KMS-11 (cell line): ENCODE measurements at regions not wholly inside any gene's neighbourhood (a gene's known extent, or its start where the extent isn't known, plus 50 kb on each side); places are given as distances from the start of the nearest gene placed in this dataset.

Experiments used
- H2AFZ ChIP-seq: fragments of 200-600 bp; sonication (generic); 2 replicates; pipeline ENCODE4 v1.6.1; 2016; ENCODE audit warnings: antibody characterized with exemption, mixed run types, low read depth
- H3K27ac ChIP-seq: fragments of 200-600 bp; sonication (generic); 2 replicates; pipeline ENCODE4 v1.6.1; 2016; ENCODE audit warnings: mild to moderate bottlenecking, mixed run types
- H3K27me3 ChIP-seq: fragments of 200-600 bp; sonication (generic); 2 replicates; pipeline ENCODE4 v1.6.1; 2017; ENCODE audit warnings: mild to moderate bottlenecking, low read depth, mixed run types, moderate library complexity; ENCODE audit not compliant: insufficient read depth
- H3K36me3 ChIP-seq: fragments of 200-600 bp; sonication (generic); 2 replicates; pipeline ENCODE4 v1.6.1; 2017; ENCODE audit warnings: mild to moderate bottlenecking, mixed run types; ENCODE audit not compliant: insufficient read depth
- H3K4me1 ChIP-seq: fragments of 200-600 bp; sonication (generic); 2 replicates; pipeline ENCODE4 v1.6.1; 2016; ENCODE audit warnings: mild to moderate bottlenecking, low read depth, mixed run types; ENCODE audit not compliant: poor library complexity, severe bottlenecking
- H3K4me2 ChIP-seq: fragments of 200-600 bp; sonication (generic); 2 replicates; pipeline ENCODE4 v1.7.0; 2016; ENCODE audit warnings: mild to moderate bottlenecking, mixed run types
- H3K4me3 ChIP-seq: fragments of 200-600 bp; sonication (generic); IDR thresholded peaks from 2 replicates; pipeline ENCODE4 v1.6.1; 2017; ENCODE audit warnings: low read depth, low read length, mixed read lengths; ENCODE audit not compliant: insufficient read depth
- H3K79me2 ChIP-seq: fragments of 200-600 bp; sonication (generic); 2 replicates; pipeline ENCODE4 v1.6.1; 2016; ENCODE audit warnings: low read depth, mixed run types; ENCODE audit not compliant: insufficient read depth
- H3K9ac ChIP-seq: fragments of 200-600 bp; sonication (generic); 2 replicates; pipeline ENCODE4 v1.6.1; 2016; ENCODE audit warnings: mild to moderate bottlenecking, mixed run types
- H4K20me1 ChIP-seq: fragments of 200-600 bp; sonication (generic); 2 replicates; pipeline ENCODE4 v1.6.1; 2016; ENCODE audit warnings: mild to moderate bottlenecking, mixed run types; ENCODE audit not compliant: insufficient read depth
- TF ChIP-seq, protein P1 (sequence below): fragments of 200-600 bp; sonication (generic); conservative IDR thresholded peaks from 2 replicates; pipeline ENCODE4 v1.6.1; 2017; ENCODE audit warnings: low read depth, mild to moderate bottlenecking, antibody characterized with exemption, low read length, moderate library complexity, mixed read lengths

GRCh38 chr2:45285311-45285710 is 276.1 kb upstream of the SIX2 start:
- H3K27me3 ChIP-seq = no peaks in the 10 kb centered on the region
- no peak overlapping the region for H3K4me3 ChIP-seq
- no peaks in the 10 kb centered on the region for H3K36me3 ChIP-seq
- no peak overlapping the region for H2AFZ ChIP-seq
- no peaks in the 10 kb centered on the region for H4K20me1 ChIP-seq
- no peaks in the 10 kb centered on the region for H3K4me1 ChIP-seq
- H3K4me2 ChIP-seq = no peak overlapping the region
- H3K27ac ChIP-seq = no peak overlapping the region
- no peaks in the 10 kb centered on the region for H3K79me2 ChIP-seq
- H3K9ac ChIP-seq = no peak overlapping the region
- TF ChIP-seq, protein P1, sequence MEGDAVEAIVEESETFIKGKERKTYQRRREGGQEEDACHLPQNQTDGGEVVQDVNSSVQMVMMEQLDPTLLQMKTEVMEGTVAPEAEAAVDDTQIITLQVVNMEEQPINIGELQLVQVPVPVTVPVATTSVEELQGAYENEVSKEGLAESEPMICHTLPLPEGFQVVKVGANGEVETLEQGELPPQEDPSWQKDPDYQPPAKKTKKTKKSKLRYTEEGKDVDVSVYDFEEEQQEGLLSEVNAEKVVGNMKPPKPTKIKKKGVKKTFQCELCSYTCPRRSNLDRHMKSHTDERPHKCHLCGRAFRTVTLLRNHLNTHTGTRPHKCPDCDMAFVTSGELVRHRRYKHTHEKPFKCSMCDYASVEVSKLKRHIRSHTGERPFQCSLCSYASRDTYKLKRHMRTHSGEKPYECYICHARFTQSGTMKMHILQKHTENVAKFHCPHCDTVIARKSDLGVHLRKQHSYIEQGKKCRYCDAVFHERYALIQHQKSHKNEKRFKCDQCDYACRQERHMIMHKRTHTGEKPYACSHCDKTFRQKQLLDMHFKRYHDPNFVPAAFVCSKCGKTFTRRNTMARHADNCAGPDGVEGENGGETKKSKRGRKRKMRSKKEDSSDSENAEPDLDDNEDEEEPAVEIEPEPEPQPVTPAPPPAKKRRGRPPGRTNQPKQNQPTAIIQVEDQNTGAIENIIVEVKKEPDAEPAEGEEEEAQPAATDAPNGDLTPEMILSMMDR = no peak

DNA sequence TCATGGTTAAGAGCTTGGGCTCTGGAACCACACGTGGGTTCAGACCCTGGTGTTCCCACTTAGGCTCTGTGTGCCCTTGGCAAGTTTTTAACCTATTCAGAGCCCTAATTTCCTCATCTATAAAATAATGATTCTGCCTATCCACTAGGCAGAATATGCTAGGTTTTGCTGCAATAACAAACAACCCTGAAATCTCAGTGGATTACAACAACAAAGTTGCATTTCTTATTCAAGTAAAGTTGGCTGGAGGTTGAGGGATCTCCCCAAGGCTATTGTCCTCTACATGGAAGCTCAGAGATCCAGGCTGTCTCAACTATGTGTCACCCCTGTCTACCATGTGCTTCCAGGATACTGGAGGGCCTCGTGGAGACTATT is 275.4 kb upstream of the SIX2 start:
- no peak overlapping the region for H3K4me3 ChIP-seq
- no peaks in the 10 kb centered on the region for H3K4me1 ChIP-seq
- H2AFZ ChIP-seq = no peak overlapping the region
- H3K27ac ChIP-seq = no peak overlapping the region
- no peaks in the 10 kb centered on the region for H3K79me2 ChIP-seq
- H3K27me3 ChIP-seq = no peaks in the 10 kb centered on the region
- H3K9ac ChIP-seq = no peak overlapping the region
- no peaks in the 10 kb centered on the region for H3K36me3 ChIP-seq
- no peaks in the 10 kb centered on the region for H4K20me1 ChIP-seq
- no peak overlapping the region for H3K4me2 ChIP-seq
- TF ChIP-seq, protein P1 = no peak

DNA sequence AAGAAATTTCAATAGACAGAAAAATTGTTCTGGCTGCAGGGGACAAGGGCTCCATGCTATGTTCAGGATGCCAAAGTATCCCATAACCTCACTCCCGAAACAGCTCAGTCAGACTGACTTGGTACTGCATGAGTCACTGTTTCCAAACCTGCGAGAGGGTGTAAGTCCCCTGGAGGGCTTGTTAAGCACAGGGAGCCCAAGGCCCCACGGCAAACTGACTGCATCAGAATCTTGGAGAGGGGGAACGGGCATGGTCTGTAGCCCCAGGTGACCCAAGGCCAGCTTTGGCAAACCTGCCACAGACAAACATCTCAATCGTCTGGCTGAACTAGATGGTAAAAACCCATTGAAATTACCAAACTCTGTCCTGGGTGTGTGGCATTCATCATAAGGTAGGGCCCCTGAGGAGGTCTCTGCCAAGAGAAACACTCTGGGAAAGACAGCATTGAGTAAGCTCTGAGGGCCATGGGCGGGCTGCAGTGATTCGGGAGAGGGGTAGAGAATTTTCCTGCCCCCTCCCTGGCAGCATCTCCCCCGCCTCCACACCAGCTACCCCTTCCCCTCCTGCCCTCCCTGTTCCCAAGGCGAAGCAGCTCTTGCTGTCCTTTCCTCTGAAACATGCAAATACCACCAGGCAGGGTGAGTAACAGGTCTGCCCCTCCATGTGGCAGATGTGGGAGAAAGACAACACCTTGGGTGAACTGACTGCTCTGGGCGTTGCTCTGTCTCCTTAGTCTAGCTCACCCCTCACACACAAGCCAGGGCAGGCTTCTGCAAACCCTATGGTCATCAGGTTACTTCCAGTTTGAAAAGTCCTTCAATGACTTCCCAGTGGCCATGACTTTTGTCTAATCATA is 274.7 kb upstream of the SIX2 start:
- TF ChIP-seq, protein P1 = no peak
- Histone ChIP-seq H3K4me2 (no peak overlapping the region), H3K27me3 (no peaks in the 10 kb centered on the region), H3K79me2 (no peaks in the 10 kb centered on the region), H3K36me3 (no peaks in the 10 kb centered on the region), H2AFZ (no peak overlapping the region), H4K20me1 (no peaks in the 10 kb centered on the region), H3K9ac (no peak overlapping the region), H3K4me1 (no peaks in the 10 kb centered on the region), H3K27ac (no peak overlapping the region), H3K4me3 (no peak overlapping the region)

- no peak overlapping the region for H3K27ac ChIP-seq
- no peaks in the 10 kb centered on the region for H3K79me2 ChIP-seq
- H2AFZ ChIP-seq = no peak overlapping the region
- no peaks in the 10 kb centered on the region for H3K27me3 ChIP-seq
- H3K4me1 ChIP-seq = no peaks in the 10 kb centered on the region
- no peaks in the 10 kb centered on the region for H4K20me1 ChIP-seq
- no peak overlapping the region for H3K4me2 ChIP-seq
- no peaks in the 10 kb centered on the region for H3K36me3 ChIP-seq
- H3K4me3 ChIP-seq = no peak overlapping the region
- H3K9ac ChIP-seq = no peak overlapping the region
- TF ChIP-seq, protein P1 = no peak
Measured at GRCh38 chr2:45282646-45283045, 273.4 kb upstream of the SIX2 start.
